22Rv1 (cell line): ENCODE measurements at regions not wholly inside any gene's neighbourhood (a gene's known extent, or its start where the extent isn't known, plus 50 kb on each side); places are given as distances from the start of the nearest gene placed in this dataset.

ENCODE experiments used
- H3K27ac ChIP-seq: fragments of 450-650 bp; 2 replicates; pipeline ENCODE4 v1.5.1; 2017
- CTCF ChIP-seq: fragments of 450-650 bp; IDR thresholded peaks from 2 replicates; pipeline ENCODE4 v1.5.1; 2017; ENCODE audit warnings: mild to moderate bottlenecking
- ZFX ChIP-seq: fragments of 450-650 bp; IDR thresholded peaks from 2 replicates; pipeline ENCODE4 v1.6.1; 2017; ENCODE audit warnings: antibody characterized with exemption, borderline replicate concordance

GRCh38 chr10:44818701-44819127 is 92.4 kb upstream of the TMEM72 start:
- TF ChIP-seq ZFX (no peak), CTCF (no peak)
- no peak overlapping the region for H3K27ac ChIP-seq

GRCh38 chr10:44820094-44820493 is 91.0 kb upstream of the TMEM72 start:
- no peak overlapping the region for H3K27ac ChIP-seq

GRCh38 chr10:44821290-44821689 is 89.8 kb upstream of the TMEM72 start:
- no peak for TF ChIP-seq ZFX
- TF ChIP-seq CTCF, result no peak
- no peak overlapping the region for H3K27ac ChIP-seq

More at GRCh38 chr10:44820094-44820493, 91.0 kb upstream of the TMEM72 start:
- TF ChIP-seq ZFX, result no peak

GRCh38 chr10:44822349-44822748 is 88.8 kb upstream of the TMEM72 start:
- no peak overlapping the region for H3K27ac ChIP-seq
- TF ChIP-seq CTCF, result no peak
- no peak for TF ChIP-seq ZFX

- no peak overlapping the region for H3K27ac ChIP-seq
- TF ChIP-seq ZFX, result no peak
- no peak for TF ChIP-seq CTCF
These were observed 88.2 kb upstream of the TMEM72 start for GRCh38 chr10:44822966-44823365.

GRCh38 chr10:44824607-44825006 is 86.5 kb upstream of the TMEM72 start:
- no peak overlapping the region for H3K27ac ChIP-seq
- no peak for TF ChIP-seq CTCF
- no peak for TF ChIP-seq ZFX

GRCh38 chr10:44827431-44828006 is 83.6 kb upstream of the TMEM72 start:
- H3K27ac ChIP-seq, result no peak overlapping the region
- TF ChIP-seq ZFX (no peak), CTCF (no peak)
